HG03108 (cell line): ENCODE measurements at regions not wholly inside any gene's neighbourhood (a gene's known extent, or its start where the extent isn't known, plus 50 kb on each side); places are given as distances from the start of the nearest gene placed in this dataset.

ENCODE experiments used
- ATAC-seq: cut with Tn5 transposase; IDR thresholded peaks from one replicate; pipeline ENCODE4 v1.9.1; 2021; ENCODE audit warnings: moderate library complexity; ENCODE audit not compliant: unreplicated experiment

DNA sequence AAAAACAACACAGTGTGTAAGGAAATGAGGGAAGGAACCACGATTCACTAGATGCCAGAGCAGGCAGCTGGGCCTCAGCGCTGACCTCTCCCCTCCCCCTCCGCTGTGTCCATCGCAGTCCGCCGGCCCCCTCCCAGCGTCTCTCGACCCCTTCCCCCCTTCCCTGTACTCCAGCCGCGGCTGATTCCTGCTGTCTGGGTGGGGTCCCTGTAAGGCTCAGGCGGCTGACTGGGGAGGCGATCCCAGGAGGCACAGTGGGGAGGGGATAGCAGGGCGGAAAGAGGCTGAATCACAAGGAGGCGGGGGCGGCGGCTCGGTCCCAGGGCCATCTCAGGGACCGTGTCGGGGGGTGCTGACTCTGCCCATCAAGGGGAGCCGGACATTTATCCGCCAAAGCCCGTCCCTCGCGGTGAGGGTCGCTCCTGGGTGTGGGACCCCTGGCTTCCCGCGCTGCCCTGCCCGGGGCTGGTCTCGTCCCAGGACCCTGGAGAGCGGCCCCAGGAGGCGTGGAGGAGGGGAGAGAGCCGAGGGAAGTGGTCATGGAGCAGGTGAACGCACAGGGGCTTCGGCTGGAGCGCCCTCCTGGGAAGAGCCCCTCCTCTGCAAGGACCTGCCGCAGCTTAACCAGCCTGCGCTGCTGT lies 241.9 kb downstream of the PTPRU start:
- ATAC-seq: no peak

DNA sequence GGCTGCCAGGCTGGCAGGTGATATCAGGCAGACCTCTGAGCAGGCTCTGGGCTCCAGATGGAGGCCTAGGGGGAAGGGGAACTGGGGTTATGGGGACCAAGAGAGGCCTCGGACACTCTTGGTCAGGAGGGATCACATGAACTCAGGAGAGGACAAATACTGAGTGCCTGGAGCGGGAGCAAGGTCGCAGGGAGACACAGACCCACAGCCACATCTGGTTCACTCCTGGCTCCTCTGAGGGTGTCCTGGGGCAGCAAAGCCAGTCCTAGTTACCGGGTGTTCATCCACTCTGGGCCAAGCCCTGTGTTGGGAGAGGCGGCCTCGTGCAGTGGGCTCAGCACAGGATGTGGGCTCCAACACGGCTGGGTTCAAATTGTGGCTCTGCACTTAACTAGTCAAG lies 239.0 kb downstream of the PTPRU start:
- no peak for ATAC-seq

DNA sequence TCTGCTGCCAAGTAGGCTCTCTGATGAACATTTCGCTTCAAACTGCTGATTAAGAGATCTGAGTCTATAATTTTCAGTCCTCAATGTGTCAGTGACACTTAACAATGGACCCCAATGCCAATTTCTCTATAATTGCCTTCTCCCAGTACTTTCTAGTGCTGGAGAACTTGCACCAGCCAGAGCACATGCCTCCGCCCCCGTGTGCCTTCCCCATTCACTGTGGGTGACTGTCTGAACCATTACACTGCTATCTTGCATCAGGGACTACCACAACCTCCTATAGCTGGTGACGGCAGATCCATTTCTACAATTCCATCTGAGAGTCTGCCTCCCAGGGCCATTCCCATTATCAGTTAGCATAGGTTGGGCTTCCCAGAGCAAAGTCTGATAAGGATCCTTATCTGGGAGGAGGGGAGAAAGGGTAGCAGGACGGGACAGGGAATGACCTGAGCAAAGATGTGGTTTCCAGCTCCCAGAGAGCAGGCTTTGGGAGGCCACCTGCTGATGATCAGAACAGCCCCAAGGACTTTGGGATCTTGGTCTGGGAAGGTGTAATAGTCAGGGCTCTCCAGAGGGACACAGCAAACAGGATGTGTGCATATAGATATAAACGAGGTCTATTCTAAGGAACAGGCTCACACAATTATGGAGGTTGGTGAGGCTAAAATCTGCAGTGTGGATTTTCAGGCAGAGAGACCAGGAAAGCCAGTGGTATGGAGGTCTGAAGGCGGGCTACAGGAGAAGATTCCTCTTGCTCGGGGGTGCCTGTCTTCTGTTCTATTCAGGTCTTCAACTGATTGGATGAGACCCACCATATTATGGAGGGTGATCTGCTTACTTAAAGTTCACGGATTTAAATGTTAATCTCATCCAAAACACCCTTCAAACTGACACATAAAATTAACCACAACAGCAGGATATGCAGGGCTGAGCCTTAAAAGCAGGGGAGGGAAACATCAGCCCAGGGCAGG lies 238.2 kb downstream of the PTPRU start:
- no peak for ATAC-seq

DNA sequence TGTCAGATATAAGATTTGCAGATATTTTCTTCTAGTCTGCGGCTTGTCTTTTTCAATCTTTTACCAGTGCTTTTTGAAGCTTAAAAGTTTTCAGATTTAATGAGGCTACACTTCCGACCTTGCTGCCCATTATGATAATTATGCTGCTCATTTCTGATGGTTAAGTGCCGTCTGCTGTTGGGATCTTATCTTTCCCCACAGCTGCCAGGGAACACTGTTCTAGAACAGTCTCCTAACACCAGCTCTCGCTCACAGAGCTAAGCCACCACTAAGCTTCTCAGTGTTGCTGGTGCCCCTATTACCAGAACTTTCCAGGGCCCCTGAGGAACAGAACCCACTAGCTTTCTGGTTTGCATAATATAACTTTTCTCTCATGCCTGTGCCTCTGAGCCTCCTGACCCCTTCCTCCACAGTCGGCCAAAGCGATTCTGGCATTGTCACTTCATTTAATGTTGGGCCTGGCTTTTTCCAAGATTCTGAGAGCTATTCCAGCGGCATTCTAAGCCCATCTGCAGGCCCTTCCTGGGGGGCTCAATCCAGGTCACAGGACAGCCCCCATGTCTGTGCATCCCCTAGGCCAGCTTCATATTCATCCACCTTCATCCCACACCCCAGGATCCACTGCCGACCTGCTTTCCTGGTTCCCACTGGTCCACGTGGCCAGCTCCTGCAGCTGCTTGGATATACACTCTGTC lies 237.0 kb downstream of the PTPRU start:
- no peak for ATAC-seq

DNA sequence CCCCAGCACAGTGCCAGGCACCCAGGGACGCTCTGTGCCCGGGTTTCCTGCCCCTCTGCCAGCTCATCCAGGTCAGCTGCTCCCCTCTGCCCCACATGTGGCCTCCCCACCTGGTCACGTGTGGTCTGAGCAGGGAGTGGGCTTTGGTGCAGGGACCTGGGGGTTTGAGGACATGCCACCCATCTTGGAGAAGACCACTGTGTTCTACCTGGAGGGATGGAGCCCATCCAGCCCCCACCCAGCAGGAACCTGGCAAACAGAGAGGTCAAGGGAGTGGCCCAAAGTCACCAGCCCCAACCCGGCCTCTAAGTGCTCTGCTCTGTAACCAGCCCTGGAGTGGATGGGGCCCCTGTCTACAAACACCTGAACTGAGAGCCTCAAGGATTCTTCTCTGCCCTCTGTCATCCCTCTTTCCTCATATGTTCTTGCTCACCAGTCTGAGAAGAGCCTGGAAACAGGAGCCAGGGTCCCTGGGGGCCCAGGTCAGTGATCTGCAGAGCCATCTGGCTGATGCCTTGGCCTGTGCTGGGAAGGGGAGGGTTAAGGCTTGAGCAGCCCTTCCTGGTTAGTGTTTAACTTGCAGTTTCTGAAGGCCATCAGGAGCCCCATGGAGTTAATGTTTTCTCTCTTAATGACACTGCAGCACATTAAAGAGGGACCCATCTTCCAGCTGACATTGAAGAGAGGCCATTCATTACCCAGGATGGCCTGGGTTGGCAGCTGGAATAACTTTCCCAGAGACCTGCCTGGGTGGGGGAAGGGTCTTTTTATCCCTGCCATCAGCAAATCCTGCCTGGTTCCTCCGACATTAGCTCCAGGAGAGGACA lies 235.4 kb downstream of the PTPRU start:
- no peak for ATAC-seq

DNA sequence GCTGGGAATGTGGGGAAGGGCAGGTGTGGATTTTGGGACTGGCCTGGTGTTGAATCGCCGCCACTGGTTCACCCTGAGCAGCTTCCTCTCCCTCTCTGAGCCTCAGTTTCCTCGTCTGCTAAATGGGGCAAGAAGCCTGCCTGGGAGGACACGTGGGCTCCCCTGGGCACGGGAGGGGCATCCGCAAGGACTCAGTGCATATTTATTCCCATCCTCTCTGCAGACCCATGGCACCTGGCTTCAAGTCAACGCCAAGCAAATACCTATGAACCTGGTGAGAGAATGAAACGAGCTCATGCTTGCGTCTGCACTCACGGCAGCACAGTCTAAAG lies 234.4 kb downstream of the PTPRU start:
- ATAC-seq: no peak

DNA sequence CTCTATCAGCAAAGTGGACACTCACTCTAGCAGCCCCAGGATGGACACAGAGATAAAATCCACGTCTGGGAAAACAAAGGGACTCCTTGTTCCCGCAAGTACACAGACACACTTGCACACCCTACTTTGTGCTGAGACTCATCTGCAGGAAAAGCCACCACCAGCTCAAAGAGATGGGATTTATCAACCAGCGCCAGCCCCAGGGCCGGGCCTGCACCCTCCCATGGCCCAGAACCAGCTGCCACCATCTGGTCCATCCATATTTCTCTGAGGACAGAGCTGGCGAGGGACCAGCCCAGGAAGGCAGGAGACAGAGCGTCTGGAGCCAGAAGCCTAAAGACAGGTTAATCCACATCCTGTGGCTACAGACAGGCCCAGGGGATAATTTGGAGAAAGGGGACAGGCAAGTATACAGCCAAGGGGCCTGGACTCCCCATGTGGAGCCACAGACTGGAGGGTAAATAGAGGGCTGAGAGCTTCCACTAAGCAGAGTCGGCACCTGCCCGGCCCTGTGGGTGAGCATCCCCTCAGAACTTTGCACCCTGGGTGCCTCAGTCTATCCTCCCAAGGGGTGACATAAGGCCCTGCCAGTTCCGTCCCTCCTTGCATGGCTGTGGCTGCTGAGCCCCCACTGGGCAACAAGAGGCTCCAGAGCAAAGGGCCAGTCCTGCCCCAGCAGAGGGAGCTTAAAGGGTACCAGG lies 233.9 kb downstream of the PTPRU start:
- no peak for ATAC-seq

DNA sequence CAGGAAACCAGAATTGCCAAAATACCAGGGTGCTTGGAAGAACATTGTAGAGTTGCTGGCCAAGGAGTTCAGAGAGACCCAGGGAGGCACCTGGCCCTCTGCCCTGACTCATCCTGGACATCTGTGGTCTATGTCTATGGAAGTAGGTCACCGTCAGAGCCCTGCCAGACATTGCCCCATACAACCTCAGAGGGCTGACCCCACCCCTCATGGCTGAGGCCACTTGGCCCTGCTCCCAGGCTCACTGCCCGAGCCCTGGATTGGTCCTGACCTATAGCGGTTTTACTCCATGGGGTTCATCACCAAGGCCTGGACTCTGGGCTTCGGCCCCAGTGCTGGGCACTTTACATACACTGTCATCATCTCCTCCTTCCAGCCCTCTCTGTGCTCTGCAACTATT lies 233.1 kb downstream of the PTPRU start:
- no peak for ATAC-seq

DNA sequence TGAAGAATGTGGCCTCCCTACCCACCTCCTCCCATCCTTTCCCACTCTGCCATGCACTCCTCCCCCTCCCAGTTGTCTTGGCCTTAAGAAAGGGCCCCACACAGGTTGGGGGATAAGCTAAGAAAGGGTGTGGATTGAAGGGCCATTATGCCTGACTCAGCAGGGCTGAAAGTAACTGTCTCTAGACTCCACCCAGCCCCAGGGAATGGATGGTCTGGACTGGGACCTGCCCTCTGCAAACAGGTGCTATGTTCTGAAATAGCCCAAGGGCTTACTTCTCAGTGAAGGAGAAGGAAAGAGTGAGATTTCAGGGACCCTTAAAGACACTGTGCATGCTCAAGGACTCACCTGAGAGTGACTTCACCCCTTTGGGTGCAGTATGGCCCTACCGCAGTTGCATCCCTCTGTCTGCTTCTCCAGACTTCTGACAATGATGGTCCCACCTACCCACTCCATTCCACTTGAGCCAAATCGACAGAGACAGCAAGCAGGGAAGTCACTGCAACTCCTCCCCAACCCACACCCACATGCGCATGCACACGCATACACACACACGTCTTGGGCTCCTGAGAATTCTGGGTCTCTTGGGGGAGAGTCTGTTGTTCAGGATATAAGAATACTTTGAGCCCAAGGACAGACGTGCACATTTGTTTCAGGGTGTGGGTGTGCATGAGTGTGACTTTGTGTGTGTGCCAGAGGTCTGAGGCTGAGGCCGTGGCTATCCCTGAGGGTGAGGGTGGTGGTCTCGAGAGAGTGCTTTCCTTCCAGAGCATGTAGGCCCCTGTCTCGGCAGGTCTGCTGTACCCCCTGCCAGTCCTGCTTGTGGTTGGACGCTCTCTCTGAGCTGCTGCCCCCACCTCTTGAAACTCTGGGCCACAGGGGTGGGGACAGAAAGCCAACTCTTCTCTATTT lies 231.9 kb downstream of the PTPRU start:
- no peak for ATAC-seq

DNA sequence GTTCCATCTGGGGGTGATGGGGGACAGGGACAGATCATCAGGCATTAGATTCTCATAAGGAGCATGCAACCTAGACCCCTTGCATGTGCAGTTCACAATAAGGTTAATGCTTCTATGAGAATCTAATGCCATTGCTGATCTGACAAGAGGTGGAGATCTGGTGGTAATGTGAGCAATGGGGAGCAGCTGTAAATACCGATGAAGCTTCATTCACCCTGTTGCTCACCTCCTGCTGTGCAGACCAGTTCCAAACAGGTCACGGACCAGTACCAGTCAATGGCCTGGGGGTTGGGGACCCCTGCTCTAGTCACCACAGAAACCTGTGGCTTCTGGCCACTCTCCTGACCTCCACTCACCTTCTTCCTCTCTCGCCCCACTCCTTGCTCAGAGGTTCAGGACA lies 229.9 kb downstream of the PTPRU start:
- ATAC-seq: no peak

DNA sequence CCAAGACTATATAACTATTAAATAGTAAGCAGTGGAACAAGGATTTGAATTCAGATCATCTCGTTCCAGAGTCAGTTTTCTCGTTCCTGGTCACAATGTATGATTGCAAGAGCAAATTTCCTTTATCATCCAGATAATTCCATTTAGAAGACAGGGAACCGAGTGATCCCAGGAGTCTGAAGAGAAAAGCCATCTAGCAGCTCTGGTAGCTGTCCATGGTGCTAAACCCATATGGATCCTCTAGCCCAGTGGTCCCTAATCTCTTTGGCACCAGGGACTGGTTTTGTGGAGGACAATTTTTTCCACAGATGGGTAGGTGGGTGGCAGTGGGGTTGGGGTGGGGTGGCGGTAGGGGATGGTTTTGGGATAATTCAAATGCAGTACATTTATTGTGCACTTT lies 229.4 kb downstream of the PTPRU start:
- no peak for ATAC-seq

DNA sequence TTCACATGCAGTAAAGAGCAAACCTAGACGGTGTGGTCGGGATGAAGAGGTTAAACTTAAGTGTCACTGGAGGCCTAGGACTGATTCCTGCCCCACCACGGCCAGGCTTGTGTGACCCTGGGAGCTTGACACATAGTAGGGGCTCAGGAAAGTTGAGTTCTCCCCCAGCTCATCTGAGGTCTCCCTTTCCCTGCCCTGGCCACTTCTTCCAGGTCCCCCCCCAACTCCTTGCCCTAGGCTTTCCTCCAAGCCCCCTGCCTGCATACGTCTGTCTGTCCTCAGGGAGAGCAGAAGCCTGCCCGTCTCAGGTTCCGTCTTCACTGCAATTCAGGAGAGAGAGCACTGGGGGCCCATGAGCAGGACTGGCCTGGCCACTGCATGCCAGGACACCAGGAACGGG lies 225.8 kb downstream of the PTPRU start:
- ATAC-seq: no peak

DNA sequence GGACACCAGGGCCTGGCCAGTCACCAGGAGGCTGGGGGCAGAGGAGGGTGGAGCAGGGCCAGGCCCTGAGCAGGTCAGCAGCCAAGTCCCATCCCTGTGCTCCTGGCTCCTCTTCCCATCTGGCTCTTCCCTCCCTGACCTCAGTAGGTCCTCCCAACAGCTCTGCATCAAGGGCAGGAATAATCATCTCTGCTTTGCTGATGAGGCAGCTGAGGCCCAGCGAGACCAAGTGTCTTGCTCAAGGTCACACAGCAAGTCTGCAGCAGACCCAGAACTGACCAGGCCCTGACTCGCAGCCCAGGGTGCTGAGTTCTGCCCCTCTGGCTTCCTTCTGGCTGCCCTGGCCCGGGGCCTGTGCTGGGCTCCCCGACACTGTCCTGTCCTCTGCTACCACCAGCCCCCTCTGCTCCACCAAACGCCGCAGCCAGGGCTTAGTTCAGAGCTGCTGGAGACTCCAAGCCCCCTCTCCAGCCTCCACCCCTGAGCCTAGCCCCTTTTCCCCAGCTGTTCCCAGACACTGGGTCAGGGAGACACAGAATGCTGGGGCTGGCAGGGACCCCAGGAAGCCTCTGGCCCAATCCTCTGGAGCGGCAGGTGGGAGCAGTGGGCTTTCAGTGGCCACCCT lies 224.9 kb downstream of the PTPRU start:
- no peak for ATAC-seq

DNA sequence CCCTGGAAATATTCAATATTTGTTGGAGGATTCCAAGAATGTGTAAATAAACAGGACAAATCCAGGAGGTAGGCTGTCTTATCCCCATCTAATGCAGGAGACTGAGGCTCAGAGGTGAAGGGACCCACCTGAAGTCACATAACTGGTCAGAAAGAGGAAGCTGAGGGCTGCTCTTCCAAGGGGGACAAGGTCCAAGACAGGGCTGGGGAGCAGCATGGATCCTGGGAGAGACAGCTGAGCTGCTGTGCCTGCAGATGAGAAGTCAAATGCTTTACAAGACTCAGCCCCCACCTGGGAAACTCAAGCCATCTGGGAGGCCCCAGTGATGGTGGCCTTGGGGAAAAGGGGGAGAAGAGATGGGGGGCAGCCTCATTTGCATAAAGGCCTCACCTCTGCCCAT lies 224.4 kb downstream of the PTPRU start:
- no peak for ATAC-seq

DNA sequence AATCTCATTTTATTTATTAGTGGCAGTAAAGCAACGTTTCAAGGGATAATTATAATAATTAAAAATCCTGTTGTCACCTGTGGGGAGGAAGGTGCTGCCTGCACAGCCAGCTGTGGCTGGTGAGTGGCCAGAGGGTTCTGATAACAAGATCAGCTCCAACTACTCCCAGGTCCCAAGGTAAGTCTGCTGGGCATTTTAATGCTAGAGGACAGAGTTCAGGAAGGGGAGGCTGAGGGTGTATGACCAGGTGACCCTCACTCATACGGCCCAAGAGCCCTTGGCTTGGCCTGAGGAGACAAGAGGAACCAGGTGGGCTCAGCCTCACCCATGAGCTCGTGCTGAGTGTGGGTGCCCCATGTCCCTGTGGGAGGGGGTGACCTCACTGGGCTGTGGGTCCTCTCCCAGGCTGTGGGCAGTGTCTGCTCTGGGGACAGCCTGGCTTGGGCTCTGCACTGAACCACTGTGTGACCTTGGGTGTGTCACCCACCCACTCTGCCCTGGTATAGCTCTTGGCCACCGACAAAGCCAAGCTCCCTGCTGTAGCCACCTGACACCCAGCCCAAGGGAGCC lies 223.8 kb downstream of the PTPRU start:
- no peak for ATAC-seq

DNA sequence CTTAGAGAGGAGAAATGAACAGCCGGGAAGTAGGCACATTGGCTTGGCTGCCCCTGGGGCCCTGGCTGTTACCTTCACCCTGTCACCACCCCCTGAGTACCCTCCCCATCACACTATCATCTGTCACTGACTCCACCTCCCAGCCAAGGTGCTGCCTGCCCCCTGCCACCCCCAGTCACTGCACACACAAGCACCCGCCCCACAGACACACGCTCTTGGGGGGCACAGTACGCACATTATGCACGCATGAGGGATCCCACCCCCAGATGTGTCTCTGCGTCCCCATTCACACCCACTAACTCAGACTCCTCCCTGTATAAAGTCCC lies 223.3 kb downstream of the PTPRU start:
- ATAC-seq: no peak

DNA sequence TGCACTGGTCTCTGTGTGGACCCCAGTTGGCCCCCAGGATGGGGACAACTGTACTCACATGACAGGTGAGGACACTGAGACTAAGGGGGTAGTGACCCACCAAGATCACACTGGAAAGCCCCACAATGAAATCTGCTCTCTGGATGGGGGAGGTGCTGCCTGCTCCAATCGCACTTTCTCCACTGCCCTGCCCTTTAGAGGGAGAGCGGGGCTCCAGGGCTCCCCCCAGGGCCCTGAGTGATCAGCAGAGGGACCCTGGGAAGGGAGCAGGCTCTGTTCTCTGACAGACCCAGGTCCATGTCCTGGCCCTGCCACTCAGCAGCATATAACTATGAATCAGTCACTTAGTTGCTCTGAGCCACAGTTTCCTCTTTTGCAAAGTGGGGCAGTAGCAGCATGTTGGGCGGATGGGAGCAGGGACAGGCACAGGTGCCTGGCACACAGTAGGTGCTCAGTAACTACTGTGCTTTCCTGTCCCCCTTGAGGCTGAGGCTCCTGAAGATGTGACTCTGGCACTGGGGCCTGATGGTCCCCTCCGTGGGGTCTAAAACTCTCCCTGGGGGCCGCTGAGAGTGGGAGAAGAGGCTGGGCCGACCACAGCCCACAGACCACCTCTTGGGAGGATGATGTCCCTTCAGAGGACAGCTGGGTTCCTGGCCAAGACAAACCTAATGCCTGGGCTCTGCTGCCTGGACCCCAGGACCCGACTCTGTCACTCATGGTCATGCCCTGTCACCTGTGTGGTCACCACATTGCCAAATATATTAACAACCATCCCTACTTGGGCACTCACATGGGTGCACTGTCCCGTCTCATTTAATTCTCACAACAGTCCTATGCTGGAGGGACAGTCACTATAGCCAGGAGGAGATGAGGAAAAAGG lies 222.7 kb downstream of the PTPRU start:
- no peak for ATAC-seq
